Islet precursor cell (in vitro differentiated cells): ENCODE measurements at regions not wholly inside any gene's neighbourhood (a gene's known extent, or its start where the extent isn't known, plus 50 kb on each side); places are given as distances from the start of the nearest gene placed in this dataset.

ENCODE experiments used
- DNase-seq: peaks from one replicate; pipeline ENCODE4 v3.0.0-alpha.2; 2018

- no peak for DNase-seq
Observed at GRCh38 chr6:40907198-40907701, 131.8 kb downstream of the UNC5CL start.

- no peak for DNase-seq
Observed at GRCh38 chr6:40906759-40907158, 132.3 kb downstream of the UNC5CL start.

- no peak for DNase-seq
Observed at GRCh38 chr6:40904583-40905194, 134.3 kb downstream of the UNC5CL start.

- DNase-seq, result no peak
Observed at GRCh38 chr6:40903456-40903855, 135.6 kb downstream of the UNC5CL start.

- peak; percentile 22 for DNase-seq
Observed at GRCh38 chr6:40901322-40902055, 137.5 kb downstream of the UNC5CL start.

- no peak for DNase-seq
Observed at GRCh38 chr6:40900791-40901190, 138.2 kb downstream of the UNC5CL start.

- DNase-seq, result peak; percentile 46
Observed at GRCh38 chr6:40899684-40900155, 139.3 kb downstream of the UNC5CL start.

GRCh38 chr6:40898073-40898472 lies 140.9 kb downstream of the UNC5CL start:
- DNase-seq, result no peak

GRCh38 chr6:40897390-40898003 lies 141.5 kb downstream of the UNC5CL start:
- DNase-seq, result peak; percentile 43

GRCh38 chr6:40896696-40897095 lies 142.3 kb downstream of the UNC5CL start:
- no peak for DNase-seq

- peak; percentile 84 for DNase-seq
Observed at GRCh38 chr6:40894962-40895799, 143.8 kb downstream of the UNC5CL start.

- DNase-seq, result peak; percentile 25
Observed at GRCh38 chr6:40893021-40893420, 146.0 kb downstream of the UNC5CL start.

- peak; percentile 38 for DNase-seq
Observed at GRCh38 chr6:40892223-40892622, 146.8 kb downstream of the UNC5CL start.

GRCh38 chr6:40891686-40892085 lies 147.3 kb downstream of the UNC5CL start:
- no peak for DNase-seq

GRCh38 chr6:40891131-40891530 lies 147.9 kb downstream of the UNC5CL start:
- peak; percentile 34 for DNase-seq

- DNase-seq, result peak; percentile 4
Observed at GRCh38 chr6:40889137-40889832, 149.7 kb downstream of the UNC5CL start.

GRCh38 chr6:40888456-40888990 lies 150.5 kb downstream of the UNC5CL start:
- no peak for DNase-seq

- no peak for DNase-seq
Observed at GRCh38 chr6:40887792-40888340, 151.2 kb downstream of the UNC5CL start.

- DNase-seq, result peak; percentile 48
Observed at GRCh38 chr6:40887079-40887791, 151.8 kb downstream of the UNC5CL start.

- DNase-seq, result peak; percentile 49
Observed at GRCh38 chr6:40885139-40885774, 153.8 kb downstream of the UNC5CL start.
